Adrenal gland (tissue), 5 donors: ENCODE measurements at regions not wholly inside any gene's neighbourhood (a gene's known extent, or its start where the extent isn't known, plus 50 kb on each side); places are given as distances from the start of the nearest gene placed in this dataset.

Source experiments
- CTCF ChIP-seq, 6 experiments: fragments of 450-650 bp in 4 of 6; fragments of 200-600 bp in 2 of 6; sonication (generic) in 1 of 6; IDR thresholded peaks; 1 replicate in 5 of 6; 2 replicates in 1 of 6; pipeline versions ENCODE4 v1.5.1 to v1.8.0; 2016 to 2021; ENCODE audit warnings: antibody characterized with exemption in 6 of 6, mild to moderate bottlenecking in 2 of 6, moderate library complexity in 1 of 6
- POLR2A ChIP-seq, 2 donors: fragments of 450-650 bp; IDR thresholded peaks; one replicate each; pipeline ENCODE4 v1.6.1; 2017; ENCODE audit warnings: antibody characterized with exemption in 2 of 2, mild to moderate bottlenecking in 2 of 2, moderate library complexity in 1 of 2
- donor health status: DM: no; HTN: no; CAD: no.

GRCh38 chr2:65737452-65738011 is 305.1 kb upstream of the SPRED2 start:
- no peak for TF ChIP-seq CTCF (IDR thresholded peaks at IDR 0.05)
- no peak for TF ChIP-seq POLR2A (IDR thresholded peaks at IDR 0.05)
